NOMO-1 treated with DMSO at 0.1 percent for 48 hours (cell line): ENCODE measurements at regions not wholly inside any gene's neighbourhood (a gene's known extent, or its start where the extent isn't known, plus 50 kb on each side); places are given as distances from the start of the nearest gene placed in this dataset.

ENCODE experiments used
- DNase-seq: peaks from one replicate; lab custom pipeline; 2025; ENCODE audit not compliant: unreplicated experiment; lab: John Stamatoyannopoulos, UW

GRCh38 chr10:78959924-78960285, 108.9 kb upstream of the ZMIZ1 start:
- DNase-seq: no peak

- DNase-seq: peak; percentile 35
Measured at GRCh38 chr10:78960316-78960800, 108.4 kb upstream of the ZMIZ1 start.

GRCh38 chr10:78961760-78962159, 107.0 kb upstream of the ZMIZ1 start:
- DNase-seq: no peak

GRCh38 chr10:78963074-78964034, 105.4 kb upstream of the ZMIZ1 start:
- no peak for DNase-seq

GRCh38 chr10:78964274-78964951, 104.4 kb upstream of the ZMIZ1 start:
- DNase-seq: no peak

- no peak for DNase-seq
Measured at GRCh38 chr10:78964952-78965633, 103.7 kb upstream of the ZMIZ1 start.

GRCh38 chr10:78966182-78966787, 102.5 kb upstream of the ZMIZ1 start:
- no peak for DNase-seq

- no peak for DNase-seq
Measured at GRCh38 chr10:78966844-78967488, 101.8 kb upstream of the ZMIZ1 start.

GRCh38 chr10:78968300-78968942, 100.3 kb upstream of the ZMIZ1 start:
- DNase-seq: no peak

GRCh38 chr10:78968943-78969342, 99.8 kb upstream of the ZMIZ1 start:
- DNase-seq: no peak

GRCh38 chr10:78969719-78970118, 99.0 kb upstream of the ZMIZ1 start:
- DNase-seq: no peak

GRCh38 chr10:78970261-78970660, 98.5 kb upstream of the ZMIZ1 start:
- DNase-seq: no peak

GRCh38 chr10:78971094-78971682, 97.6 kb upstream of the ZMIZ1 start:
- DNase-seq: no peak

- DNase-seq: no peak
Measured at GRCh38 chr10:78972160-78972946, 96.4 kb upstream of the ZMIZ1 start.

GRCh38 chr10:78972947-78973900, 95.5 kb upstream of the ZMIZ1 start:
- peak; percentile 90 for DNase-seq

GRCh38 chr10:78973901-78974616, 94.7 kb upstream of the ZMIZ1 start:
- DNase-seq: peak; percentile 42

- DNase-seq: peak; percentile 84
Measured at GRCh38 chr10:78974617-78975317, 94.0 kb upstream of the ZMIZ1 start.
